ENCODE measurements at regions not wholly inside any gene's neighbourhood (a gene's known extent, or its start where the extent isn't known, plus 50 kb on each side); places are given as distances from the start of the nearest gene placed in this dataset.
"Not testable (repeated sequence)": the region's sequence is repeated elsewhere in the genome, so short reads cannot be mapped to it uniquely, and the experiment has no call there.

GRCh38 chr3:104437891-104438290, 928.8 kb upstream of the ALCAM start:
- DNase-seq = no peak

GRCh38 chr3:104438706-104439105, 928.0 kb upstream of the ALCAM start:
- no peak for DNase-seq

GRCh38 chr3:104445252-104445919, 921.3 kb upstream of the ALCAM start:
- DNase-seq = not testable (repeated sequence)

GRCh38 chr3:104447681-104448080, 919.0 kb upstream of the ALCAM start:
- DNase-seq = no peak

GRCh38 chr3:104452697-104453096, 914.0 kb upstream of the ALCAM start:
- no peak for DNase-seq

GRCh38 chr3:104458657-104459056, 908.1 kb upstream of the ALCAM start:
- no peak for DNase-seq

GRCh38 chr3:104460477-104461406, 906.0 kb upstream of the ALCAM start:
- DNase-seq = no peak

- no peak for DNase-seq
Measured at GRCh38 chr3:104461431-104461830, 905.3 kb upstream of the ALCAM start.

- no peak for DNase-seq
Measured at GRCh38 chr3:104472221-104472620, 894.5 kb upstream of the ALCAM start.

- DNase-seq = no peak
Measured at GRCh38 chr3:104474011-104474410, 892.7 kb upstream of the ALCAM start.

- no peak for DNase-seq
Measured at GRCh38 chr3:104503022-104503421, 863.7 kb upstream of the ALCAM start.

- no peak for DNase-seq
Measured at GRCh38 chr3:104510131-104510849, 856.4 kb upstream of the ALCAM start.

- no peak for DNase-seq
Measured at GRCh38 chr3:104514371-104514770, 852.3 kb upstream of the ALCAM start.

- DNase-seq = no peak
Measured at GRCh38 chr3:104514776-104515175, 851.9 kb upstream of the ALCAM start.

- no peak for DNase-seq
Measured at GRCh38 chr3:104519068-104519467, 847.6 kb upstream of the ALCAM start.

GRCh38 chr3:104519468-104520227, 847.1 kb upstream of the ALCAM start:
- DNase-seq = no peak

- no peak for DNase-seq
Measured at GRCh38 chr3:104520228-104520655, 846.5 kb upstream of the ALCAM start.

GRCh38 chr3:104521606-104522336, 844.9 kb upstream of the ALCAM start:
- no peak for DNase-seq

- no peak for DNase-seq
Measured at GRCh38 chr3:104523136-104523535, 843.6 kb upstream of the ALCAM start.

GRCh38 chr3:104526901-104527401, 839.8 kb upstream of the ALCAM start:
- DNase-seq = no peak

GRCh38 chr3:104530934-104531333, 835.8 kb upstream of the ALCAM start:
- no peak for DNase-seq

GRCh38 chr3:104536715-104537114, 830.0 kb upstream of the ALCAM start:
- DNase-seq = no peak

Data from activated naive CD4-positive, alpha-beta T cell treated with Interleukin-2 at 50 U/mL for 16 hours (primary cell).